ENCODE measurements at regions not wholly inside any gene's neighbourhood (a gene's known extent, or its start where the extent isn't known, plus 50 kb on each side); places are given as distances from the start of the nearest gene placed in this dataset.

DNA sequence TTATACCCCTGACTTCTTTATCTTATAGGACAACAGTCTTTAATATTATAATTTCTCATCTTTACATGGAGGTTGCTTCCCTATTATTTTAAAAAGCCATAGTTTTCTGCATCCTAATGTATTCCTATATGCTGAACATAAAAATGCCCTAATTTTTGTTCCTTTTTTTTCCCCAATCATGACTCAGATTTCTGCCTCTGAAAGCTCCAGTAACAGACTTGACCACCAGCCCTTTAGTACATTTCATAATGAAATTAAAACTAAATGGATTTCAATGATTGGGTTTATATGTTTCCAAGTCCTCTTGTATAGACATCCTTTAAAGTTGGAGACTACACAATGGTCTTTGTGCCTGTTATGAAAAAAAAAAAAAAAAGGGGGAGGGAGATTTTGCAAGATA is 712.5 kb downstream of the DIAPH3 start:
- no peaks in the 10 kb centered on the region for H3K9me3 Mint-ChIP-seq
- peaks cover 0 to 5% (median 2%) of the 10 kb centered on the region in 3 donors for H3K4me1 Mint-ChIP-seq
- Histone ChIP-seq H3K4me3 (ENCODE audit: control insufficient read depth in 1 of 2, extremely low read depth in 1 of 2, low read length in 1 of 2) (no peak overlapping the region), H3K9me3 (no peaks in the 10 kb centered on the region), H3K36me3 (ENCODE audit: control insufficient read depth in 2 of 2, extremely low read depth in 1 of 2, insufficient read depth in 1 of 2, low read length in 1 of 2) (no peaks in the 10 kb centered on the region), H3K27me3 (replicated peaks in 1 of 2; ENCODE audit: control insufficient read depth in 2 of 2, extremely low read depth in 1 of 2, insufficient read depth in 2 of 2, low read length in 1 of 2) (no peaks in the 10 kb centered on the region), H3K4me1 (ENCODE audit: control insufficient read depth in 1 of 2, extremely low read depth in 1 of 2, insufficient read depth in 2 of 2, low read length in 2 of 2) (no peaks in the 10 kb centered on the region), H3K27ac (ENCODE audit: low read length) (no peak overlapping the region)
- peaks cover 2 to 3% of the 10 kb centered on the region in 2 donors for H3K27me3 Mint-ChIP-seq
- no peak overlapping the region for H3K27ac Mint-ChIP-seq
- ATAC-seq (replicated peaks in 1 of 4) (no peak), DNase-seq (no peak)
- ChIA-PET CTCF (no interaction called here), POLR2A (interaction anchor here in 1 of 2 donors (0.6 kb wide), 1 partner anchor 536 kb away, joined by 8 read pairs; no protein-coding TSS in a partner anchor)
- H3K4me3 Mint-ChIP-seq: no peak overlapping the region
- no peaks in the 10 kb centered on the region for H3K36me3 Mint-ChIP-seq

DNA sequence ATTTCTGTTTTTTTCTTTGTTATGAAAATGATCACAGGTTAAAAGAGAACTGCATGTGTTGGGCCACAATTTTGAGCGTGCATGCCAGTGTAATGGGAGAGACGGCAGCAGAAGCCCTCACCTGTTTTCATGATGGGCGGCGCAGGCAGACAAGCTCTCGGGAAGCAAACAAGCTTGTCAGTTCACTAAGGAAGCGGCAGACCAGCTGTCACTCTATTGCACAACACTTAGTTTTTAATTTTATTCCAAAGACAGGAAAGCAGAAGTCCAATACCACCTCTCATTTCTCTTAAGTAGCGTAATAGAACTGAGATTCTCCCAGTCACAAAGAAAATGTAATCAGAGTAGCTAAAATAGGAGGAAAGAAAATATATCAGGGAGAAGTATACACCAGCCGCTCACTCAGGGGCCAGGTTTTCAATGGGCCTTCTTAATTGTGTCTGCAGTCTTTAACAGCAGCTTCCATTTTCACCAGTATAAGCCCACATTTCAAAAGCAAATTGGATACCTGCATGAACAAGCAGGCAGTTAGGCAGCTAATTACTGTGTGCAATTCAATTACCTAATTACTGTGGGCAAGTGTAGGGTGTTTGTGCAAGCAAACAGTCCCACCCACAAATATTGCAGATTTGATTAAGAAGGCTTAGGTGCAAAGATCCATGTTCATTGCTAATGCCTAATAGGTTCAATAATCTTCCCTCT is 711.4 kb downstream of the DIAPH3 start:
- no peaks in the 10 kb centered on the region for H3K4me1 ChIP-seq (ENCODE audit: control insufficient read depth in 1 of 2, extremely low read depth in 1 of 2, insufficient read depth in 2 of 2, low read length in 2 of 2)
- ChIA-PET POLR2A (no interaction called here), CTCF (interaction anchor here in 1 of 2 donors (0.6 kb wide), 1 partner anchor 98 kb away, joined by 4 read pairs; no protein-coding TSS in a partner anchor)
- no peak overlapping the region for H3K27ac ChIP-seq (ENCODE audit: low read length)
- Mint-ChIP-seq H3K36me3 (no peaks in the 10 kb centered on the region), H3K27ac (no peak overlapping the region), H3K9me3 (no peaks in the 10 kb centered on the region), H3K4me1 (peaks cover 0 to 5% (median 2%) of the 10 kb centered on the region in 3 donors), H3K4me3 (no peak overlapping the region), H3K27me3 (peaks cover 2 to 3% of the 10 kb centered on the region in 2 donors)
- no peaks in the 10 kb centered on the region for H3K27me3 ChIP-seq (replicated peaks in 1 of 2; ENCODE audit: control insufficient read depth in 2 of 2, extremely low read depth in 1 of 2, insufficient read depth in 2 of 2, low read length in 1 of 2)
- H3K9me3 ChIP-seq: no peaks in the 10 kb centered on the region
- H3K36me3 ChIP-seq (ENCODE audit: control insufficient read depth in 2 of 2, extremely low read depth in 1 of 2, insufficient read depth in 1 of 2, low read length in 1 of 2): no peaks in the 10 kb centered on the region
- no peak overlapping the region for H3K4me3 ChIP-seq (ENCODE audit: control insufficient read depth in 1 of 2, extremely low read depth in 1 of 2, low read length in 1 of 2)
- no peak for ATAC-seq (replicated peaks in 1 of 4)
- DNase-seq: no peak
- WGBS (ENCODE audit: insufficient coverage): 20% methylated on average over 5 of the region's 8 CpGs

DNA sequence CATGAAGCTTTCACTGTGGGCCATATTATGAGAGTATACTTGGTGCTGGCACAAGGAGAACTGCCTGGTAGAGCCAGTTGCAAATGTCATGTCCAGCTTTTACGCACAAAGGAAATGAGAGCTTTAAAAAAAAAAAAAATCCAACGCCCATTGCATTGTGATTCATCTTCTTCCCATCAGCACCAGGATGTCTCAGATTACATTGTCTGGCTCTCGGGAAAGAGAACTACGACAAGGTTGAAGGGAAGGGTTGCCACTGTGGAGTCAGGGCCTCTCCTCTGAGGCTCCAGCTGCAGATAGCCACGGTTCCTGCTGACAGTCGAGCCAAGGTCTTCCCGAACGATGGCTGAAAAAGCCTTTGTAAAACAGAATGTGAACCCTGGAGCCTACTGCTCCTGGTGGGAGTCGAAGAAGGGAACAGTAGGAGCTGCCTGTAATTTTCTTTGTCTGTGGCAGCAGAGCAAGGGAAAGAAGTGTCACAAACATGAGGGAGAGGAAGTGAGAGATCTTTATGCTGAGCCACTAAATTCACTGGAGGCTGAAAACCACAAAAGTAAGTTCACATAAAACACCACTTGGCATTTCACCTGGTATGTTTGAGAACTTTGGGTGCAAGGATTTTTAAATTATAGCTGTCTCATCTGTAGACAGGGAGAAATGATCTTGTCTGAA is 704.7 kb downstream of the DIAPH3 start:
- H3K4me1 Mint-ChIP-seq: peaks cover 0 to 16% (median 16%) of the 10 kb centered on the region in 3 donors
- no peak overlapping the region for H3K27ac Mint-ChIP-seq
- 45% methylated on average over 6 of the region's 9 CpGs for WGBS (ENCODE audit: insufficient coverage)
- ChIA-PET POLR2A (no interaction called here), CTCF (interaction anchor here in 1 of 2 donors (0.6 kb wide), 1 partner anchor 804 kb away, joined by 4 read pairs; no protein-coding TSS in a partner anchor)
- H3K4me3 Mint-ChIP-seq: no peak overlapping the region
- no peaks in the 10 kb centered on the region for H3K36me3 Mint-ChIP-seq
- ATAC-seq (replicated peaks in 1 of 4): no peak
- no peaks in the 10 kb centered on the region for H3K9me3 Mint-ChIP-seq
- H3K27me3 Mint-ChIP-seq: peaks cover 5 to 6% of the 10 kb centered on the region in 2 donors
- H3K36me3 ChIP-seq (ENCODE audit: control insufficient read depth in 2 of 2, extremely low read depth in 1 of 2, insufficient read depth in 1 of 2, low read length in 1 of 2): no peaks in the 10 kb centered on the region
- no peaks in the 10 kb centered on the region for H3K9me3 ChIP-seq
- no peak overlapping the region for H3K4me3 ChIP-seq (ENCODE audit: control insufficient read depth in 1 of 2, extremely low read depth in 1 of 2, low read length in 1 of 2)
- H3K27ac ChIP-seq (ENCODE audit: low read length): no peak overlapping the region
- no peak for DNase-seq
- H3K4me1 ChIP-seq (ENCODE audit: control insufficient read depth in 1 of 2, extremely low read depth in 1 of 2, insufficient read depth in 2 of 2, low read length in 2 of 2): no peaks in the 10 kb centered on the region
- peaks cover 0 to 3% of the 10 kb centered on the region in 2 experiments for H3K27me3 ChIP-seq (replicated peaks in 1 of 2; ENCODE audit: control insufficient read depth in 2 of 2, extremely low read depth in 1 of 2, insufficient read depth in 2 of 2, low read length in 1 of 2)

DNA sequence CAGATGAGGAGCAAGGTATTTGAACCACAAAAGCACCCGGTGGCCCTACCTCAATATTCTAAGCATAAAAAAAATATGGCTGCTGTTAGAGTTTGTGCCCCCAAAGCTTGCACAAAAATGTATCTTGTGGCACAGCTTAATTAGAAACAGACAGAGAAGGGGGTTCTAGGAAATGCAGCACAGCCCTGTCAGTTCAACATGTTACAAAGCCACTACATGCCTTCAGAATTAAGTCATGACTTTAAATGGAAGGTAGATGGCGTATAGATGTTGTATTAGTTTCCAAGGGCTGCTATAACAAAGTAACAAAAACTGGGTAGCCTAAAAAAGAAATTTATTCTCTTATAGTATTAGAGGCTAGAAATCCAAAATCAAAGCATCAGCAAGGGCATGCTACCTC is 703.8 kb downstream of the DIAPH3 start:
- no CpG with 5 or more reads among the region's 2 CpGs for WGBS (ENCODE audit: insufficient coverage)
- ATAC-seq (replicated peaks in 1 of 4): no peak
- Histone ChIP-seq H3K4me1 (ENCODE audit: control insufficient read depth in 1 of 2, extremely low read depth in 1 of 2, insufficient read depth in 2 of 2, low read length in 2 of 2) (no peaks in the 10 kb centered on the region), H3K27me3 (replicated peaks in 1 of 2; ENCODE audit: control insufficient read depth in 2 of 2, extremely low read depth in 1 of 2, insufficient read depth in 2 of 2, low read length in 1 of 2) (peaks cover 0 to 5% of the 10 kb centered on the region in 2 experiments), H3K36me3 (ENCODE audit: control insufficient read depth in 2 of 2, extremely low read depth in 1 of 2, insufficient read depth in 1 of 2, low read length in 1 of 2) (no peaks in the 10 kb centered on the region), H3K27ac (ENCODE audit: low read length) (no peak overlapping the region), H3K9me3 (no peaks in the 10 kb centered on the region), H3K4me3 (ENCODE audit: control insufficient read depth in 1 of 2, extremely low read depth in 1 of 2, low read length in 1 of 2) (no peak overlapping the region)
- POLR2A ChIA-PET: no interaction called here
- H3K4me3 Mint-ChIP-seq: no peak overlapping the region
- peaks cover 12 to 13% of the 10 kb centered on the region in 2 donors for H3K27me3 Mint-ChIP-seq
- no peaks in the 10 kb centered on the region for H3K9me3 Mint-ChIP-seq
- H3K4me1 Mint-ChIP-seq: peaks cover 0 to 16% (median 16%) of the 10 kb centered on the region in 3 donors
- CTCF ChIA-PET: no interaction called here
- no peaks in the 10 kb centered on the region for H3K36me3 Mint-ChIP-seq
- H3K27ac Mint-ChIP-seq: no peak overlapping the region
- DNase-seq: no peak

DNA sequence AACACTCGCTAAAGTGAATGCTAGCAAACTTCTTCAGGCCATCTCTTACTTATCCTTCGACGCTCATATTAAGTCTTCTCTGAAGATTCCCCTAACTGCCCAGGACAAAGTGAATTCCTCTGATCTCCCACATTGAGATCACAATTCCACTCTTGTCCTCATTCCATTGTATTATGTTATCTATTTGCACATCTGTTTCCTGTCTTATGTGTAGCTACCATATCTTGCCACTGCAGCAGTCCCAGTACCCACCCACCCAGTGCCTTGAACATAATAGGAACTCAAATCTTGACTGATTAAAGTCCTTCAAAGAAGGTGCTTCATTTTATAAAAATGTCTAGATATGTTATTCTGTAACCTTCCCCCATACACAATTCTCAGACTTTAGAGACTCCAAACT is 702.3 kb downstream of the DIAPH3 start:
- H3K27me3 ChIP-seq (replicated peaks in 1 of 2; ENCODE audit: control insufficient read depth in 2 of 2, extremely low read depth in 1 of 2, insufficient read depth in 2 of 2, low read length in 1 of 2): peaks cover 0 to 5% of the 10 kb centered on the region in 2 experiments
- peaks cover 0 to 16% (median 12%) of the 10 kb centered on the region in 3 donors for H3K4me1 Mint-ChIP-seq
- no peak overlapping the region for H3K4me3 Mint-ChIP-seq
- no peak overlapping the region for H3K27ac ChIP-seq (ENCODE audit: low read length)
- no peak for DNase-seq
- H3K36me3 Mint-ChIP-seq: no peaks in the 10 kb centered on the region
- no peak overlapping the region for H3K27ac Mint-ChIP-seq
- no peaks in the 10 kb centered on the region for H3K9me3 Mint-ChIP-seq
- 93% methylated on average over 3 of the region's 3 CpGs for WGBS (ENCODE audit: insufficient coverage)
- no peaks in the 10 kb centered on the region for H3K4me1 ChIP-seq (ENCODE audit: control insufficient read depth in 1 of 2, extremely low read depth in 1 of 2, insufficient read depth in 2 of 2, low read length in 2 of 2)
- ChIA-PET POLR2A (no interaction called here), CTCF (no interaction called here)
- no peaks in the 10 kb centered on the region for H3K36me3 ChIP-seq (ENCODE audit: control insufficient read depth in 2 of 2, extremely low read depth in 1 of 2, insufficient read depth in 1 of 2, low read length in 1 of 2)
- ATAC-seq (replicated peaks in 1 of 4): no peak
- H3K27me3 Mint-ChIP-seq: peaks cover 13 to 16% of the 10 kb centered on the region in 2 donors
- no peaks in the 10 kb centered on the region for H3K9me3 ChIP-seq
- no peak overlapping the region for H3K4me3 ChIP-seq (ENCODE audit: control insufficient read depth in 1 of 2, extremely low read depth in 1 of 2, low read length in 1 of 2)

DNA sequence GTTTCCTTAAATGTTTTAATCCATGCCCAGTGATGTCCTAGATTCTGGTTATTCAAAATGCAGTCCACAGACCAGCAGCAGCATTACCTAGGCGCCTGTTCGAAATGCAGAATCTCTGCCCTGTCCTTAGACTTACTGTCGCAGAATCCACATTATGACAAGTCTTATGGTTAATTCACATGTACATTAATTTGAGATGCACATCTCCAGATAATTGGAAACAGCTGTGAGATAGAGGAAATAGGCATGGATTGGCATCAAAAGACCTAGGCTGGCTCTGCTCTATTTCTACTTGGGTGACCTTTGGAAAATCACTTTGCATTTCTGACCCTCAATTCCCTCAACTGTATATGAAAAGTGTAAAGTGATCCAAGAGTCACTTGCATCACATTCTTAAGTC is 700.7 kb downstream of the DIAPH3 start:
- peaks cover 0 to 5% of the 10 kb centered on the region in 2 experiments for H3K27me3 ChIP-seq (replicated peaks in 1 of 2; ENCODE audit: control insufficient read depth in 2 of 2, extremely low read depth in 1 of 2, insufficient read depth in 2 of 2, low read length in 1 of 2)
- no peaks in the 10 kb centered on the region for H3K9me3 Mint-ChIP-seq
- no peak overlapping the region for H3K27ac Mint-ChIP-seq
- no peak overlapping the region for H3K4me3 ChIP-seq (ENCODE audit: control insufficient read depth in 1 of 2, extremely low read depth in 1 of 2, low read length in 1 of 2)
- peaks cover 0 to 16% (median 12%) of the 10 kb centered on the region in 3 donors for H3K4me1 Mint-ChIP-seq
- no peak for DNase-seq
- no peak for ATAC-seq (replicated peaks in 1 of 4)
- no peak overlapping the region for H3K4me3 Mint-ChIP-seq
- CTCF ChIA-PET: no interaction called here
- no peak overlapping the region for H3K27ac ChIP-seq (ENCODE audit: low read length)
- H3K27me3 Mint-ChIP-seq: peaks cover 14 to 16% of the 10 kb centered on the region in 2 donors
- no peaks in the 10 kb centered on the region for H3K4me1 ChIP-seq (ENCODE audit: control insufficient read depth in 1 of 2, extremely low read depth in 1 of 2, insufficient read depth in 2 of 2, low read length in 2 of 2)
- H3K36me3 ChIP-seq (ENCODE audit: control insufficient read depth in 2 of 2, extremely low read depth in 1 of 2, insufficient read depth in 1 of 2, low read length in 1 of 2): no peaks in the 10 kb centered on the region
- H3K9me3 ChIP-seq: no peaks in the 10 kb centered on the region
- POLR2A ChIA-PET: no interaction called here
- no peaks in the 10 kb centered on the region for H3K36me3 Mint-ChIP-seq
- no CpG with 5 or more reads among the region's 3 CpGs for WGBS (ENCODE audit: insufficient coverage)

Measured in T-cell (primary cell).